A549 (cell line): ENCODE measurements at regions not wholly inside any gene's neighbourhood (a gene's known extent, or its start where the extent isn't known, plus 50 kb on each side); places are given as distances from the start of the nearest gene placed in this dataset.

Experiments used
- JUNB ChIP-seq: fragments of >200 bp; sonication (Bioruptor Twin); formaldehyde crosslinking; IDR thresholded peaks from 2 replicates; pipeline ENCODE4 v1.6.1; 2016
- MAFK ChIP-seq: fragments of 450-650 bp; IDR thresholded peaks from 2 replicates; pipeline ENCODE4 v1.6.1; 2014; ENCODE audit not compliant: partially characterized antibody
- TF ChIP-seq, protein P1 (sequence below): fragments of >200 bp; sonication (Bioruptor Twin); formaldehyde crosslinking; IDR thresholded peaks from 3 replicates; pipeline ENCODE4 v1.5.1; 2016

DNA sequence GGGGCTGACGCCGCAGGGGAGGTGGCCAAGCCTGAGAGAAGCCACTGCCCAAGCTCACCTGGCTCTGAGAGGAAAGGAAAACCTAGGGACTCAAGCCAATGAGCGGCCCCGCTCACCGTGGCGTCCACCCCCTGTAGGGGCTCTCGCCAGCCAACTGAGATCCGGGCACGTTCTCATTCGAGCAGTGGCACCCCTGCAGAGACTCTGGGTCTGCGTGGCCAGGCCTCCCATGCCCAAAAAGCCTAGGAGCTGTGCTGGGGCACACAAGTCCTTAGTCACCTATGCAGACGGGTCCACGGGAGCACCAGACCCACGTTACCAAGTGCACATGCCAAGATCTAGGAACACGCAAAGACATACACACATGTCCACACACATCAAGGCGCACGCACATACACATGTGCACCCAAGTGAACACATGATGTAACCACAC is 106.2 kb downstream of the NCOR2 start:
- TF ChIP-seq JUNB, result no peak
- TF ChIP-seq, protein P1, sequence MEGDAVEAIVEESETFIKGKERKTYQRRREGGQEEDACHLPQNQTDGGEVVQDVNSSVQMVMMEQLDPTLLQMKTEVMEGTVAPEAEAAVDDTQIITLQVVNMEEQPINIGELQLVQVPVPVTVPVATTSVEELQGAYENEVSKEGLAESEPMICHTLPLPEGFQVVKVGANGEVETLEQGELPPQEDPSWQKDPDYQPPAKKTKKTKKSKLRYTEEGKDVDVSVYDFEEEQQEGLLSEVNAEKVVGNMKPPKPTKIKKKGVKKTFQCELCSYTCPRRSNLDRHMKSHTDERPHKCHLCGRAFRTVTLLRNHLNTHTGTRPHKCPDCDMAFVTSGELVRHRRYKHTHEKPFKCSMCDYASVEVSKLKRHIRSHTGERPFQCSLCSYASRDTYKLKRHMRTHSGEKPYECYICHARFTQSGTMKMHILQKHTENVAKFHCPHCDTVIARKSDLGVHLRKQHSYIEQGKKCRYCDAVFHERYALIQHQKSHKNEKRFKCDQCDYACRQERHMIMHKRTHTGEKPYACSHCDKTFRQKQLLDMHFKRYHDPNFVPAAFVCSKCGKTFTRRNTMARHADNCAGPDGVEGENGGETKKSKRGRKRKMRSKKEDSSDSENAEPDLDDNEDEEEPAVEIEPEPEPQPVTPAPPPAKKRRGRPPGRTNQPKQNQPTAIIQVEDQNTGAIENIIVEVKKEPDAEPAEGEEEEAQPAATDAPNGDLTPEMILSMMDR, result no peak
- no peak for TF ChIP-seq MAFK
